ENCODE measurements at regions not wholly inside any gene's neighbourhood (a gene's known extent, or its start where the extent isn't known, plus 50 kb on each side); places are given as distances from the start of the nearest gene placed in this dataset.
"Not testable (repeated sequence)": the region's sequence is repeated elsewhere in the genome, so short reads cannot be mapped to it uniquely, and the experiment has no call there.

DNA sequence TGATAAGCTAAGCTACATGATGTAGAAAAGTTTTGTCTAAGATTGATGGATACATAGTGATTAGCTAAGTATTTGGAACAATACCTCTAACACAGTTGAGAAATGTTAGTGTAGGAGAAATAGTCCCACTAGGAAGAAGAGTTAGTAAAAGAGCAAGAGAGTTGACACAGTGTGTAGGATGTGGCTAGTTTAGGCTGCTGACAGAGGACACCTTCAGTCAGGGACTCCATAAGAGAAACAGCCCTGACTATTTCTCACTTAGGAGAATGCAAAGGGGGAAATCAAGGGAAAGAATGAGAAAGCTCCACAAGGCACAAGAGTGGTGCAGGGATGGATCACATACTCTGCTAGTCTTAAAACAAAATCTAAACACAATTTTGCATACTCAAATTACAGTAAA is 613.7 kb downstream of the SLC16A7 start:
- Mint-ChIP-seq H3K4me3 (no peak overlapping the region), H3K27ac (no peak overlapping the region), H3K9me3 (peaks cover 25% of the 10 kb centered on the region), H3K27me3 (ENCODE audit: low read depth, poor library complexity) (no peaks in the 10 kb centered on the region), H3K36me3 (ENCODE audit: low read depth) (no peaks in the 10 kb centered on the region), H3K4me1 (no peaks in the 10 kb centered on the region)
- TF ChIP-seq, protein P1, sequence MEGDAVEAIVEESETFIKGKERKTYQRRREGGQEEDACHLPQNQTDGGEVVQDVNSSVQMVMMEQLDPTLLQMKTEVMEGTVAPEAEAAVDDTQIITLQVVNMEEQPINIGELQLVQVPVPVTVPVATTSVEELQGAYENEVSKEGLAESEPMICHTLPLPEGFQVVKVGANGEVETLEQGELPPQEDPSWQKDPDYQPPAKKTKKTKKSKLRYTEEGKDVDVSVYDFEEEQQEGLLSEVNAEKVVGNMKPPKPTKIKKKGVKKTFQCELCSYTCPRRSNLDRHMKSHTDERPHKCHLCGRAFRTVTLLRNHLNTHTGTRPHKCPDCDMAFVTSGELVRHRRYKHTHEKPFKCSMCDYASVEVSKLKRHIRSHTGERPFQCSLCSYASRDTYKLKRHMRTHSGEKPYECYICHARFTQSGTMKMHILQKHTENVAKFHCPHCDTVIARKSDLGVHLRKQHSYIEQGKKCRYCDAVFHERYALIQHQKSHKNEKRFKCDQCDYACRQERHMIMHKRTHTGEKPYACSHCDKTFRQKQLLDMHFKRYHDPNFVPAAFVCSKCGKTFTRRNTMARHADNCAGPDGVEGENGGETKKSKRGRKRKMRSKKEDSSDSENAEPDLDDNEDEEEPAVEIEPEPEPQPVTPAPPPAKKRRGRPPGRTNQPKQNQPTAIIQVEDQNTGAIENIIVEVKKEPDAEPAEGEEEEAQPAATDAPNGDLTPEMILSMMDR (IDR thresholded peaks at IDR 0.05): no peak
- DNase-seq: no peak

DNA sequence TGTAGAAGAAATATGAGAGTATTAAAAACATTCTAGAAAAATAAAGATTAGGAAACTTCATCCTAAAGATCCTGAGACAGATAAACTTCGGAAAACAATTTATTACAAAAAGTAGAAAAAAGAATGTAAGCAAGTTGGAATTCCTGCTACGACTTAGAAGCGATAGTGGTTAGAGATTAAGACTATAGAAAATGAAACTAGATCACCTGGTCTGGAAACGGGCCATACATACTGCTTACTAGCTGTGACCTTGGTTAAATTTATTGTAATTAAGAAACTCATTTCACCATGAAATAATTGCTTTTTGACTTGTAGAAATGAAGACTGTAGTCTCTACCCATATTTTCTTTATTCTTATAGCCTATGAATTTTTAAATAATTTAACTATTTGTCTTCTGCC is 614.1 kb downstream of the SLC16A7 start:
- H3K27ac Mint-ChIP-seq: no peak overlapping the region
- no peaks in the 10 kb centered on the region for H3K4me1 Mint-ChIP-seq
- TF ChIP-seq, protein P1 (IDR thresholded peaks at IDR 0.05): no peak
- DNase-seq: no peak
- peaks cover 28% of the 10 kb centered on the region for H3K9me3 Mint-ChIP-seq
- no peaks in the 10 kb centered on the region for H3K27me3 Mint-ChIP-seq (ENCODE audit: low read depth, poor library complexity)
- no peaks in the 10 kb centered on the region for H3K36me3 Mint-ChIP-seq (ENCODE audit: low read depth)
- H3K4me3 Mint-ChIP-seq: no peak overlapping the region

DNA sequence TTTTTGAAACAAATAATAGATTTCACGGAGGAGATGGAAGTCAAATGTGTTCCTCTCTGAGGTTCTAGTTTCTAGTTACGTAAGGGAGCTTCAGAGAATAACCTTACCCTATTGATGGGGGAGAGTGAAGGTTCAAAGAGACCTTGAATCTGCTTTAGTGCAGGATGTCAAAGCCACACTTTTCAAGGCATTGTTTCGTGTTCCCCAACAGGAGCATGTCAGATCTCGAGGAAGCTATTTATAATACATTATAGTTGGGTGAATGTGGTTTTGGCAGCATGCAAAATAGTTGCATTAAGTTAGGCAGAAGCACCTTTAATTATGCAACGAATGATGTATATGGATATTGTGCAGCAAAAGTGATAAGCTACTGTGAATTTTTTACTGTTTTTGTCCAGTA is 614.9 kb downstream of the SLC16A7 start:
- Mint-ChIP-seq H3K4me1 (no peaks in the 10 kb centered on the region), H3K36me3 (ENCODE audit: low read depth) (no peaks in the 10 kb centered on the region), H3K9me3 (peaks cover 28% of the 10 kb centered on the region), H3K27ac (no peak overlapping the region), H3K4me3 (no peak overlapping the region), H3K27me3 (ENCODE audit: low read depth, poor library complexity) (no peaks in the 10 kb centered on the region)
- TF ChIP-seq, protein P1 (IDR thresholded peaks at IDR 0.05): no peak
- DNase-seq: no peak

DNA sequence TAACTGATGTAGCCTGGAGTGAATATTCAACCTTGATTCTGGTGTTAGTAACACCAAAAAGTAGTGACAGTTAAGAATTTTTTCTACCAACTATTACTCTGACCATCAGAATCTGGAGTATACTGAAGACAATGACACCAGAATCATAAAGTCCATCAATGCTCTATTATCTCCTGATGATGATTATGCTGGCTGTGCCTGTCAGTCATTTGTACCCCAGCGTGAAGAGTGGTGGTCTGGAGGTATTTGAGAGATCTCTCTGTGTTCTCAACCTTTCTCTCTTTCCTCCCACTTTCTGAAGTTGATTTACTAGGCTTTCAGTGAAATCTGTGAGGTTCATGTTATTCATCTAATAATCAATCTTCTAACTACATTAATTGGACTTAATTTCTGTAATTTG is 615.4 kb downstream of the SLC16A7 start:
- H3K4me1 Mint-ChIP-seq: no peaks in the 10 kb centered on the region
- H3K27me3 Mint-ChIP-seq (ENCODE audit: low read depth, poor library complexity): no peaks in the 10 kb centered on the region
- TF ChIP-seq, protein P1 (IDR thresholded peaks at IDR 0.05): no peak
- no peak overlapping the region for H3K27ac Mint-ChIP-seq
- no peak for DNase-seq
- peaks cover 28% of the 10 kb centered on the region for H3K9me3 Mint-ChIP-seq
- no peaks in the 10 kb centered on the region for H3K36me3 Mint-ChIP-seq (ENCODE audit: low read depth)
- no peak overlapping the region for H3K4me3 Mint-ChIP-seq

DNA sequence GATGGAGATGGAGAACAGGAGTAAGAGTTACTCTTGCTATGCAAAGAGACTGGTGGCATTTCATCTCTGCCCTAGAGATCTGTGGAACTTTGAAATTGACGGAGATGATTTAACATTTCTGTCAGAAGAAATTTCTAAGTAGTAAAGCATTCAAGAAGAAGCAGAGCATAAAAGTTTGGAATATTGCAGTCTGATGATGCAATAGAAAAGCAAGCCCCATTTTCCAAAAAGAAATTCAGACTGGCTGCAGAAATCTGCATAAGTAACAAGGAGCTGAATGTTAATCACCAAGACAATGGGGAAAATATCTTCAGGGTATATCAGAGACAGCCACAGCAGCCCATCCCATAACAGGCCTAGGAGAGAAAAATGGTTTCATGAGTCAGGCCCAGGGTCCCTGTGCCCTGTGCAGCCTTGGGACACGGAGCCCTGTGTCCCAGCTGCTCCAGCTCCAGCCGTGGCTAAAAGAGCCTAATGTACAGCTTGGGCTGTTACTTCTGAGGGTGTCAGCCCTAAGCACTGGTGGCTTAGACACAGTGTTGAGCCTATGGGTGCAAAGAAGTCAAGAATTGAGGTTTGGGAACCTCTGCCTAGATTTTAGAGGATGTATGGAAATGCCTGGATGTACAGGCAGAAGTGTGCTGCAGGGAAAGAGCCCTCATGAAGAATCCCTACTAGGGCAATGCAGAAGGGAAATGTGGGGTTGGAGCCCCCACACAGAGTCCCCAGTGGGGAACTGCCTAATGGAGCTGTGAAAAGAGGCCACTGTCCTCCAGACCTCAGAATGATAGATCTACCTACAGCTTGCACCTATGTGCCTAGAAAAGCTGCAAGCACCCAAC is 616.6 kb downstream of the SLC16A7 start:
- no peaks in the 10 kb centered on the region for H3K27me3 Mint-ChIP-seq (ENCODE audit: low read depth, poor library complexity)
- DNase-seq: no peak
- no peaks in the 10 kb centered on the region for H3K36me3 Mint-ChIP-seq (ENCODE audit: low read depth)
- H3K4me3 Mint-ChIP-seq: no peak overlapping the region
- no peak overlapping the region for H3K27ac Mint-ChIP-seq
- H3K9me3 Mint-ChIP-seq: peaks cover 28% of the 10 kb centered on the region
- TF ChIP-seq, protein P1 (IDR thresholded peaks at IDR 0.05): no peak
- H3K4me1 Mint-ChIP-seq: no peaks in the 10 kb centered on the region

DNA sequence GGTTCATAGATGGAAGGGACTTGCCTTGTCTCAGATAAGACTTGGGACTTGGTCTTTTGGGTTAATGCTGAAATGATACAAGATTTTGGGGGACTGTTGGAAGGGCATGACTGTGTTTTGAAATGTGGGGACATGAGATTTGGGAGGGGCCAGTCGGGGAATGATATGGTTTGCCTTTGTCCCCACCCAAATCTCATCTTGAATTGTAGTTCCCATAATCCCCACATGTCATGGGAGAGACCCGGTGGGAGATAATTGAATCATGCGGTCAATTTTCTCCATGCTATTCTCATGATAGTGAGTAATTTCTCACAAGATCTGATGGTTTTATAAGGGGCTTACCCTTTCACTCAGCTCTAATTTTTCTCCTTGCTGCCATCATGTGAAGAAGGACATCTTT is 617.4 kb downstream of the SLC16A7 start:
- H3K27ac Mint-ChIP-seq; DNase-seq; H3K4me3 Mint-ChIP-seq; H3K36me3 Mint-ChIP-seq (ENCODE audit: low read depth); H3K27me3 Mint-ChIP-seq (ENCODE audit: low read depth, poor library complexity); H3K4me1 Mint-ChIP-seq: not testable (repeated sequence)
- H3K9me3 Mint-ChIP-seq: peaks cover 28% of the 10 kb centered on the region

Data from nephron progenitor cell (in vitro differentiated cells).